GM23338 (cell line): ENCODE measurements at regions not wholly inside any gene's neighbourhood (a gene's known extent, or its start where the extent isn't known, plus 50 kb on each side); places are given as distances from the start of the nearest gene placed in this dataset.

ENCODE experiments used
- ATAC-seq: fragments of 200-7000 bp; cut with Tn5 transposase; 3 replicates; pipeline ENCODE4 v1.9.1; 2020
- DNase-seq: peaks from one replicate; pipeline ENCODE4 v3.0.0-alpha.2; 2015; ENCODE audit warnings: low spot score
- H2AFZ ChIP-seq: fragments of 200-600 bp; sonication (generic); 2 replicates; pipeline ENCODE4 v1.8.0; 2016; ENCODE audit warnings: antibody characterized with exemption, mild to moderate bottlenecking, moderate library complexity
- H3F3A ChIP-seq: fragments of 200-600 bp; sonication (generic); replicated peaks from 2 replicates; pipeline ENCODE4 v1.8.0; 2017; ENCODE audit warnings: antibody characterized with exemption, mixed run types, low read depth
- H3K27ac ChIP-seq: fragments of 200-600 bp; sonication (generic); 2 replicates; pipeline ENCODE4 v1.6.1; 2016; ENCODE audit warnings: low read depth
- H3K27me3 ChIP-seq: fragments of 200-600 bp; sonication (generic); 2 replicates; pipeline ENCODE4 v1.8.0; 2016; ENCODE audit warnings: mild to moderate bottlenecking, mixed run types, moderate library complexity; ENCODE audit not compliant: insufficient read depth
- H3K36me3 ChIP-seq: fragments of 200-600 bp; sonication (generic); 2 replicates; pipeline ENCODE4 v1.8.0; 2016; ENCODE audit warnings: mild to moderate bottlenecking; ENCODE audit not compliant: insufficient read depth
- H3K4me1 ChIP-seq: fragments of 200-600 bp; sonication (generic); 2 replicates; pipeline ENCODE4 v1.8.0; 2016; ENCODE audit warnings: mild to moderate bottlenecking, moderate library complexity; ENCODE audit not compliant: insufficient read depth
- H3K4me2 ChIP-seq: fragments of 200-600 bp; sonication (generic); 2 replicates; pipeline ENCODE4 v1.7.1; 2017; ENCODE audit warnings: mixed run types
- H3K4me3 ChIP-seq: fragments of 200-600 bp; sonication (generic); 2 replicates; pipeline ENCODE4 v1.6.1; 2016; ENCODE audit warnings: mixed run types
- H3K79me2 ChIP-seq: fragments of 200-600 bp; sonication (generic); replicated peaks from 2 replicates; pipeline ENCODE4 v1.8.0; 2017; ENCODE audit warnings: mild to moderate bottlenecking; ENCODE audit not compliant: insufficient read depth
- H3K9me2 ChIP-seq: fragments of 200-600 bp; sonication (generic); 2 replicates; pipeline ENCODE4 v1.8.0; 2017; ENCODE audit not compliant: insufficient read depth
- H4K20me1 ChIP-seq: fragments of 200-600 bp; sonication (generic); replicated peaks from 2 replicates; pipeline ENCODE4 v1.8.0; 2017; ENCODE audit warnings: mild to moderate bottlenecking; ENCODE audit not compliant: insufficient read depth
- H3K27ac Mint-ChIP-seq: 2 replicates; pipeline ENCODE4 v1.8.0; 2020; ENCODE audit warnings: inconsistent platforms, mild to moderate bottlenecking, moderate library complexity, mixed read lengths
- H3K27me3 Mint-ChIP-seq: 3 replicates; pipeline ENCODE4 v1.8.0; 2022; ENCODE audit warnings: low read depth, mild to moderate bottlenecking, moderate library complexity, mixed read lengths, inconsistent platforms; ENCODE audit not compliant: insufficient read depth, poor library complexity
- H3K36me3 Mint-ChIP-seq: 3 replicates; pipeline ENCODE4 v1.8.0; 2021; ENCODE audit warnings: low read depth, mild to moderate bottlenecking, inconsistent platforms, moderate library complexity, mixed read lengths
- H3K4me1 Mint-ChIP-seq: 3 replicates; pipeline ENCODE4 v1.8.0; 2020; ENCODE audit warnings: mild to moderate bottlenecking, inconsistent platforms, mixed read lengths
- H3K4me3 Mint-ChIP-seq: 3 replicates; pipeline ENCODE4 v1.8.0; 2021; ENCODE audit warnings: moderate library complexity, mild to moderate bottlenecking, inconsistent platforms, mixed read lengths
- H3K9me3 Mint-ChIP-seq: 3 replicates; pipeline ENCODE4 v1.8.0; 2020; ENCODE audit warnings: moderate library complexity, mild to moderate bottlenecking, inconsistent platforms, mixed read lengths
- CREB1 ChIP-seq: fragments of 250-450 bp; sonication (Bioruptor Pico); IDR thresholded peaks from 2 replicates; pipeline ENCODE4 v1.5.0; 2020; ENCODE audit warnings: low read depth, mild to moderate bottlenecking, moderate library complexity
- EZH2 ChIP-seq: fragments of 200-600 bp; sonication (generic); IDR thresholded peaks from one replicate; pipeline ENCODE4 v1.8.0; 2017; ENCODE audit warnings: antibody characterized with exemption, mild to moderate bottlenecking, low read depth; ENCODE audit not compliant: unreplicated experiment
- EZH2phosphoT487 ChIP-seq: fragments of 200-600 bp; sonication (generic); IDR thresholded peaks from one replicate; pipeline ENCODE4 v1.8.1; 2018; ENCODE audit warnings: antibody characterized with exemption; ENCODE audit not compliant: unreplicated experiment
- JUNB ChIP-seq: IDR thresholded peaks from one replicate; pipeline ENCODE4 v1.6.1; 2016; ENCODE audit warnings: antibody characterized with exemption; ENCODE audit not compliant: unreplicated experiment
- NANOG ChIP-seq: IDR thresholded peaks from 2 replicates; pipeline ENCODE4 v1.6.1; 2016; ENCODE audit warnings: antibody characterized with exemption, borderline replicate concordance
- POLR2AphosphoS5 ChIP-seq: IDR thresholded peaks from 2 replicates; pipeline ENCODE4 v1.6.1; 2016; ENCODE audit warnings: antibody characterized with exemption, low read depth
- STAT1 ChIP-seq: IDR thresholded peaks from one replicate; pipeline ENCODE4 v1.6.1; 2016; ENCODE audit warnings: antibody characterized with exemption; ENCODE audit not compliant: unreplicated experiment
- ZNF331 ChIP-seq: fragments of 250-450 bp; sonication (Bioruptor Pico); IDR thresholded peaks from 2 replicates; pipeline ENCODE4 v1.5.0; 2020; ENCODE audit warnings: low read depth, mild to moderate bottlenecking, moderate library complexity
- TF ChIP-seq, protein P1 (sequence below): IDR thresholded peaks from one replicate; pipeline ENCODE4 v1.6.1; 2018; ENCODE audit warnings: antibody characterized with exemption; ENCODE audit not compliant: unreplicated experiment
- TF ChIP-seq, protein P2 (sequence below), 2 experiments: fragments of 200-600 bp in 1 of 2; sonication (generic) in 1 of 2; conservative IDR thresholded peaks; 2 replicates each; pipeline versions ENCODE4 v1.5.1 to v1.6.1; 2016 to 2017; ENCODE audit warnings: antibody characterized with exemption in 2 of 2, low read depth in 2 of 2, mild to moderate bottlenecking in 2 of 2, moderate library complexity in 1 of 2
- TF ChIP-seq, protein P3 (sequence below): IDR thresholded peaks from 2 replicates; pipeline ENCODE4 v1.6.1; 2016; ENCODE audit warnings: antibody characterized with exemption
- TF ChIP-seq, protein P4 (sequence below): fragments of 250-450 bp; sonication (Bioruptor Pico); IDR thresholded peaks from 2 replicates; pipeline ENCODE4 v1.5.0; 2020; ENCODE audit warnings: mild to moderate bottlenecking, moderate library complexity

DNA sequence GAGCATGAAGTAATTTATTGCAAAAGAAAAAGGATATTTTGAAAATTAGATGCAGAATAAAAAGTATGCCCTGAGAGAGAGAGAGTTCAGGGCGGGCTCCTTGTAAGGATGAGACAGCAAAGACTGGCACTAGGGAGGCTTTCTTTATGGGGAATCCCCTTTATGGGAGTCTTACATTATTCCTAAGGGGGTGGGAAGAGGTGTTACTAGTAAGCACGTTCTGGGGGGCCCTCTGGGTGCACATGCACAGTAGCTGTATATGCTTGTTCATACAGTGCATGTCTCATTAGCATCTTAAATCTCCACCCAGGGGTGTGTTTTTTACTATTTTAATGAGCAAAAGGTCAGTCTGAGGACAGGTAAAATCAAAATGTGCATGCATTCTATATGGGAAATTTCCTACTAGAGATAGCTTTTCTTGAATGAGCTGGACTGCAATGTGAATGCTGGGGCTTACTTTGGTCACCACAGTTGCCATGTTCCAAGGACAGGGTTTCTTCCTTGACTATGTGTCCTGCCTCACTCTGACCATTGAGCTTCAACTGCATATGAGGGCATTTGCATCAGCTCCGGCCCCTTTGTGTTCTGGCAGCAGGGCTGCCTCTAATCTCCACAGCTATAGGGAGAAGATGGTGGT lies 614.1 kb downstream of the NUF2 start (continued):
- TF ChIP-seq, protein P1, sequence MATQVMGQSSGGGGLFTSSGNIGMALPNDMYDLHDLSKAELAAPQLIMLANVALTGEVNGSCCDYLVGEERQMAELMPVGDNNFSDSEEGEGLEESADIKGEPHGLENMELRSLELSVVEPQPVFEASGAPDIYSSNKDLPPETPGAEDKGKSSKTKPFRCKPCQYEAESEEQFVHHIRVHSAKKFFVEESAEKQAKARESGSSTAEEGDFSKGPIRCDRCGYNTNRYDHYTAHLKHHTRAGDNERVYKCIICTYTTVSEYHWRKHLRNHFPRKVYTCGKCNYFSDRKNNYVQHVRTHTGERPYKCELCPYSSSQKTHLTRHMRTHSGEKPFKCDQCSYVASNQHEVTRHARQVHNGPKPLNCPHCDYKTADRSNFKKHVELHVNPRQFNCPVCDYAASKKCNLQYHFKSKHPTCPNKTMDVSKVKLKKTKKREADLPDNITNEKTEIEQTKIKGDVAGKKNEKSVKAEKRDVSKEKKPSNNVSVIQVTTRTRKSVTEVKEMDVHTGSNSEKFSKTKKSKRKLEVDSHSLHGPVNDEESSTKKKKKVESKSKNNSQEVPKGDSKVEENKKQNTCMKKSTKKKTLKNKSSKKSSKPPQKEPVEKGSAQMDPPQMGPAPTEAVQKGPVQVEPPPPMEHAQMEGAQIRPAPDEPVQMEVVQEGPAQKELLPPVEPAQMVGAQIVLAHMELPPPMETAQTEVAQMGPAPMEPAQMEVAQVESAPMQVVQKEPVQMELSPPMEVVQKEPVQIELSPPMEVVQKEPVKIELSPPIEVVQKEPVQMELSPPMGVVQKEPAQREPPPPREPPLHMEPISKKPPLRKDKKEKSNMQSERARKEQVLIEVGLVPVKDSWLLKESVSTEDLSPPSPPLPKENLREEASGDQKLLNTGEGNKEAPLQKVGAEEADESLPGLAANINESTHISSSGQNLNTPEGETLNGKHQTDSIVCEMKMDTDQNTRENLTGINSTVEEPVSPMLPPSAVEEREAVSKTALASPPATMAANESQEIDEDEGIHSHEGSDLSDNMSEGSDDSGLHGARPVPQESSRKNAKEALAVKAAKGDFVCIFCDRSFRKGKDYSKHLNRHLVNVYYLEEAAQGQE = no peak
- TF ChIP-seq EZH2phosphoT487 = no peak

DNA sequence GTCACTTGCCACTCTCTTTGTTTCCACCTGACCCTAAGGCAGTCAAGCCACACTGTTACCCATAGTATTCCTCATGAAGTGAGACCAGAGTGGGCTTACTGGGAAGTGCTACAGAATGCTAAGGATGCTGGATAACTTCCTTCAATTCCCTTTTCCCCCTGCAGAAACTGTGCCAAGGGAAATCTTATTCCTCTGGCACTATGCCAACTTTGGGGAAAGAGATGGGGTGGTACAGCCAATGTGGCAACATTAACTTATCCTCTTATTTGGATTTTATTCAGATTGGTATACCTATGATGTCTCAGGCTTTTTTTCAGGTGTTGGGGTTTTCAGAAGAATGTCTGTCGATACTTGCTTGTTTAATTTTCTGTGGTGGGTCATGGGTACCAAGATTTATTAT lies 599.4 kb upstream of the PBX1 start:
- Histone ChIP-seq H2AFZ (no peak overlapping the region), H3K9me2 (peaks cover 8% of the 10 kb centered on the region; the same call in 1 of the 2 replicates), H3K27ac (no peak overlapping the region), H4K20me1 (no peaks in the 10 kb centered on the region), H3K4me1 (no peaks in the 10 kb centered on the region), H3K36me3 (no peaks in the 10 kb centered on the region), H3K4me3 (no peak overlapping the region), H3K27me3 (no peaks in the 10 kb centered on the region), H3K79me2 (no peaks in the 10 kb centered on the region), H3K4me2 (no peak overlapping the region), H3F3A (no peaks in the 10 kb centered on the region)
- H3K27ac Mint-ChIP-seq = no peak overlapping the region
- H3K27me3 Mint-ChIP-seq = no peaks in the 10 kb centered on the region
- H3K36me3 Mint-ChIP-seq = peaks cover 22% of the 10 kb centered on the region
- H3K4me3 Mint-ChIP-seq = no peak overlapping the region
- no peaks in the 10 kb centered on the region for H3K4me1 Mint-ChIP-seq
- ATAC-seq (no peak), DNase-seq (no peak)
- H3K9me3 Mint-ChIP-seq = peaks cover 36% of the 10 kb centered on the region
- TF ChIP-seq NANOG (no peak), CREB1 (no peak), EZH2 (no peak), EZH2phosphoT487 (no peak), STAT1 (no peak), POLR2AphosphoS5 (no peak), JUNB (no peak), ZNF331 (CRISPR knock-in tag) (no peak)
- TF ChIP-seq, protein P2, sequence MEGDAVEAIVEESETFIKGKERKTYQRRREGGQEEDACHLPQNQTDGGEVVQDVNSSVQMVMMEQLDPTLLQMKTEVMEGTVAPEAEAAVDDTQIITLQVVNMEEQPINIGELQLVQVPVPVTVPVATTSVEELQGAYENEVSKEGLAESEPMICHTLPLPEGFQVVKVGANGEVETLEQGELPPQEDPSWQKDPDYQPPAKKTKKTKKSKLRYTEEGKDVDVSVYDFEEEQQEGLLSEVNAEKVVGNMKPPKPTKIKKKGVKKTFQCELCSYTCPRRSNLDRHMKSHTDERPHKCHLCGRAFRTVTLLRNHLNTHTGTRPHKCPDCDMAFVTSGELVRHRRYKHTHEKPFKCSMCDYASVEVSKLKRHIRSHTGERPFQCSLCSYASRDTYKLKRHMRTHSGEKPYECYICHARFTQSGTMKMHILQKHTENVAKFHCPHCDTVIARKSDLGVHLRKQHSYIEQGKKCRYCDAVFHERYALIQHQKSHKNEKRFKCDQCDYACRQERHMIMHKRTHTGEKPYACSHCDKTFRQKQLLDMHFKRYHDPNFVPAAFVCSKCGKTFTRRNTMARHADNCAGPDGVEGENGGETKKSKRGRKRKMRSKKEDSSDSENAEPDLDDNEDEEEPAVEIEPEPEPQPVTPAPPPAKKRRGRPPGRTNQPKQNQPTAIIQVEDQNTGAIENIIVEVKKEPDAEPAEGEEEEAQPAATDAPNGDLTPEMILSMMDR (conservative IDR thresholded peaks at IDR 0.05; ENCODE audit: low read depth in 2 of 2) = no peak
- TF ChIP-seq, protein P3, sequence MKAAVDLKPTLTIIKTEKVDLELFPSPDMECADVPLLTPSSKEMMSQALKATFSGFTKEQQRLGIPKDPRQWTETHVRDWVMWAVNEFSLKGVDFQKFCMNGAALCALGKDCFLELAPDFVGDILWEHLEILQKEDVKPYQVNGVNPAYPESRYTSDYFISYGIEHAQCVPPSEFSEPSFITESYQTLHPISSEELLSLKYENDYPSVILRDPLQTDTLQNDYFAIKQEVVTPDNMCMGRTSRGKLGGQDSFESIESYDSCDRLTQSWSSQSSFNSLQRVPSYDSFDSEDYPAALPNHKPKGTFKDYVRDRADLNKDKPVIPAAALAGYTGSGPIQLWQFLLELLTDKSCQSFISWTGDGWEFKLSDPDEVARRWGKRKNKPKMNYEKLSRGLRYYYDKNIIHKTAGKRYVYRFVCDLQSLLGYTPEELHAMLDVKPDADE = no peak
- TF ChIP-seq, protein P4, sequence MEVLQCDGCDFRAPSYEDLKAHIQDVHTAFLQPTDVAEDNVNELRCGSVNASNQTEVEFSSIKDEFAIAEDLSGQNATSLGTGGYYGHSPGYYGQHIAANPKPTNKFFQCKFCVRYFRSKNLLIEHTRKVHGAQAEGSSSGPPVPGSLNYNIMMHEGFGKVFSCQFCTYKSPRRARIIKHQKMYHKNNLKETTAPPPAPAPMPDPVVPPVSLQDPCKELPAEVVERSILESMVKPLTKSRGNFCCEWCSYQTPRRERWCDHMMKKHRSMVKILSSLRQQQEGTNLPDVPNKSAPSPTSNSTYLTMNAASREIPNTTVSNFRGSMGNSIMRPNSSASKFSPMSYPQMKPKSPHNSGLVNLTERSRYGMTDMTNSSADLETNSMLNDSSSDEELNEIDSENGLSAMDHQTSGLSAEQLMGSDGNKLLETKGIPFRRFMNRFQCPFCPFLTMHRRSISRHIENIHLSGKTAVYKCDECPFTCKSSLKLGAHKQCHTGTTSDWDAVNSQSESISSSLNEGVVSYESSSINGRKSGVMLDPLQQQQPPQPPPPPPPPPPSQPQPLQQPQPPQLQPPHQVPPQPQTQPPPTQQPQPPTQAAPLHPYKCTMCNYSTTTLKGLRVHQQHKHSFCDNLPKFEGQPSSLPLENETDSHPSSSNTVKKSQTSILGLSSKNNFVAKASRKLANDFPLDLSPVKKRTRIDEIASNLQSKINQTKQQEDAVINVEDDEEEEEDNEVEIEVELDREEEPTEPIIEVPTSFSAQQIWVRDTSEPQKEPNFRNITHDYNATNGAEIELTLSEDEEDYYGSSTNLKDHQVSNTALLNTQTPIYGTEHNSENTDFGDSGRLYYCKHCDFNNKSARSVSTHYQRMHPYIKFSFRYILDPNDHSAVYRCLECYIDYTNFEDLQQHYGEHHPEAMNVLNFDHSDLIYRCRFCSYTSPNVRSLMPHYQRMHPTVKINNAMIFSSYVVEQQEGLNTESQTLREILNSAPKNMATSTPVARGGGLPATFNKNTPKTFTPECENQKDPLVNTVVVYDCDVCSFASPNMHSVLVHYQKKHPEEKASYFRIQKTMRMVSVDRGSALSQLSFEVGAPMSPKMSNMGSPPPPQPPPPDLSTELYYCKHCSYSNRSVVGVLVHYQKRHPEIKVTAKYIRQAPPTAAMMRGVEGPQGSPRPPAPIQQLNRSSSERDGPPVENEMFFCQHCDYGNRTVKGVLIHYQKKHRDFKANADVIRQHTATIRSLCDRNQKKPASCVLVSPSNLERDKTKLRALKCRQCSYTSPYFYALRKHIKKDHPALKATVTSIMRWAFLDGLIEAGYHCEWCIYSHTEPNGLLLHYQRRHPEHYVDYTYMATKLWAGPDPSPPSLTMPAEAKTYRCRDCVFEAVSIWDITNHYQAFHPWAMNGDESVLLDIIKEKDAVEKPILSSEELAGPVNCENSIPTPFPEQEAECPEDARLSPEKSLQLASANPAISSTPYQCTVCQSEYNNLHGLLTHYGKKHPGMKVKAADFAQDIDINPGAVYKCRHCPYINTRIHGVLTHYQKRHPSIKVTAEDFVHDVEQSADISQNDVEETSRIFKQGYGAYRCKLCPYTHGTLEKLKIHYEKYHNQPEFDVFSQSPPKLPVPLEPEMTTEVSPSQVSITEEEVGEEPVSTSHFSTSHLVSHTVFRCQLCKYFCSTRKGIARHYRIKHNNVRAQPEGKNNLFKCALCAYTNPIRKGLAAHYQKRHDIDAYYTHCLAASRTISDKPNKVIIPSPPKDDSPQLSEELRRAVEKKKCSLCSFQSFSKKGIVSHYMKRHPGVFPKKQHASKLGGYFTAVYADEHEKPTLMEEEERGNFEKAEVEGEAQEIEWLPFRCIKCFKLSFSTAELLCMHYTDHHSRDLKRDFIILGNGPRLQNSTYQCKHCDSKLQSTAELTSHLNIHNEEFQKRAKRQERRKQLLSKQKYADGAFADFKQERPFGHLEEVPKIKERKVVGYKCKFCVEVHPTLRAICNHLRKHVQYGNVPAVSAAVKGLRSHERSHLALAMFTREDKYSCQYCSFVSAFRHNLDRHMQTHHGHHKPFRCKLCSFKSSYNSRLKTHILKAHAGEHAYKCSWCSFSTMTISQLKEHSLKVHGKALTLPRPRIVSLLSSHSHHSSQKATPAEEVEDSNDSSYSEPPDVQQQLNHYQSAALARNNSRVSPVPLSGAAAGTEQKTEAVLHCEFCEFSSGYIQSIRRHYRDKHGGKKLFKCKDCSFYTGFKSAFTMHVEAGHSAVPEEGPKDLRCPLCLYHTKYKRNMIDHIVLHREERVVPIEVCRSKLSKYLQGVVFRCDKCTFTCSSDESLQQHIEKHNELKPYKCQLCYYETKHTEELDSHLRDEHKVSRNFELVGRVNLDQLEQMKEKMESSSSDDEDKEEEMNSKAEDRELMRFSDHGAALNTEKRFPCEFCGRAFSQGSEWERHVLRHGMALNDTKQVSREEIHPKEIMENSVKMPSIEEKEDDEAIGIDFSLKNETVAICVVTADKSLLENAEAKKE (CRISPR knock-in tag) = no peak
